Spleen (tissue), 11 donors: ENCODE measurements at regions not wholly inside any gene's neighbourhood (a gene's known extent, or its start where the extent isn't known, plus 50 kb on each side); places are given as distances from the start of the nearest gene placed in this dataset.

Source experiments
- DNase-seq: peaks from one replicate; pipeline ENCODE4 v3.0.0-alpha.2; 2020
- H3K27ac ChIP-seq, 8 donors: fragments of 200-600 bp; sonication (generic) in 7 of 8; 1 replicate in 4 of 8; 2 replicates in 4 of 8; pipeline versions ENCODE4 v1.5.0 to v1.8.0; 2016 to 2021; ENCODE audit warnings: inconsistent platforms in 4 of 8, mild to moderate bottlenecking in 4 of 8, moderate library complexity in 1 of 8
- H3K27me3 ChIP-seq, 7 donors: fragments of 200-600 bp; sonication (generic) in 6 of 7; replicated peaks in 1 of 7; 1 replicate in 4 of 7; 2 replicates in 3 of 7; pipeline versions ENCODE4 v1.5.0 to v1.8.0; 2016 to 2021; ENCODE audit warnings: inconsistent platforms in 3 of 7, mild to moderate bottlenecking in 1 of 7
- H3K36me3 ChIP-seq, 6 donors: fragments of 200-600 bp; sonication (generic) in 5 of 6; 1 replicate in 4 of 6; 2 replicates in 2 of 6; pipeline versions ENCODE4 v1.5.0 to v1.8.0; 2016 to 2021; ENCODE audit warnings: inconsistent platforms in 2 of 6
- H3K4me1 ChIP-seq, 6 donors: fragments of 200-600 bp; sonication (generic) in 5 of 6; 1 replicate in 3 of 6; 2 replicates in 3 of 6; pipeline versions ENCODE4 v1.5.0 to v1.8.0; 2016 to 2021; ENCODE audit warnings: inconsistent platforms in 3 of 6
- H3K4me3 ChIP-seq, 8 donors: fragments of 200-600 bp; sonication (generic) in 7 of 8; 1 replicate in 4 of 8; 2 replicates in 4 of 8; pipeline versions ENCODE4 v1.5.0 to v1.8.0; 2016 to 2021; ENCODE audit warnings: inconsistent platforms in 4 of 8, mild to moderate bottlenecking in 4 of 8, moderate library complexity in 2 of 8
- H3K9me3 ChIP-seq, 8 donors: fragments of 200-600 bp; sonication (generic) in 7 of 8; 1 replicate in 4 of 8; 2 replicates in 4 of 8; pipeline versions ENCODE4 v1.5.0 to v1.8.0; 2016 to 2021; ENCODE audit warnings: inconsistent platforms in 4 of 8
- POLR2A ChIP-seq, 3 donors: fragments of 450-650 bp; IDR thresholded peaks; one replicate each; pipeline ENCODE4 v1.5.1; 2017; ENCODE audit warnings: antibody characterized with exemption in 3 of 3, mild to moderate bottlenecking in 1 of 3
- POLR2AphosphoS5 ChIP-seq, 3 donors: sonication (generic); formaldehyde crosslinking; IDR thresholded peaks; one replicate each; pipeline ENCODE4 v1.5.1; 2017; ENCODE audit warnings: antibody characterized with exemption in 3 of 3
- WGBS, 5 donors: extraction: QIAGEN DNeasy Blood & Tissue Kit in 3 of 5; methylation state at CpG; one replicate each; pipeline versions ENCODE4 v1.1.5 to v1.1.7; 2013 to 2018; 5-methylcytosine and 5-hydroxymethylcytosine counted together
- intact Hi-C: fragments of 100-400 bp; cut with DNase I; formaldehyde crosslinking; loops from one replicate; pipeline ENCODE4 v1.15.0; 2023; ENCODE audit warnings: low total_unique reads
- TF ChIP-seq, protein P1 (sequence below), 11 experiments: fragments of 200-600 bp in 7 of 11; fragments of 450-650 bp in 4 of 11; sonication (generic) in 4 of 11; IDR thresholded peaks in 8 of 11; conservative IDR thresholded peaks in 3 of 11; 1 replicate in 7 of 11; 2 replicates in 4 of 11; pipeline versions ENCODE4 v1.4.0 to v1.8.0; 2016 to 2021; ENCODE audit warnings: antibody characterized with exemption in 11 of 11, inconsistent platforms in 4 of 11, mild to moderate bottlenecking in 1 of 11
- donor health status: healthy with polysubstance abuse.
- donor health status: DM: no; HTN: no; CAD: no; lungs with moderate emphysema.
- donor health status: DM: no; HTN: no; CAD: no.
- donor health status: Bipolar disorder and iron deficiency.
- donor health status: healthy.
- donor health status: DM: no; HTN: no; CAD: no.
- donor health status: DM: yes; HTN: yes; CAD: no.

DNA sequence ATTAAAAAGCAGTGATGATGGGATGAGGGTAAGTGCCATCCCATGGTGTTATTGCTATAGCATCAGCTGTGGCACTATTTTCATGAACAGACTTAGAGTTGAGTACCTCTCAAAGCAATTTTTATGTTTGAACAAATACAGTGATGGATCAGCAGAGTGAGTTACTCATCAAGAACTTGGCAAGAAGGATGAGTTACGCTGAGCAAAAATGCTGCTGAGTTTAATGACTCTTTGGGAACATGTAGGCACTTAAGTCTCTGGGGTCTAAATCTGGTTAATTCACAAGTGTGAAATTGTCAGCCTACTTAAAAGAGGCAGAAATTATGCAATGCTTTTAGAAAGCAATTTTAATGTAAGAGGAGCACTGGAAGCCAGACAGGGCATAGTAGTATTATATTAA lies 78.5 kb upstream of the AHI1 start:
- H3K4me3 ChIP-seq: no peak overlapping the region
- DNase-seq: no peak
- H3K4me1 ChIP-seq: peaks cover 0 to 5% (median 0%) of the 10 kb centered on the region in 6 donors
- no peaks in the 10 kb centered on the region for H3K9me3 ChIP-seq
- H3K27me3 ChIP-seq: no peaks in the 10 kb centered on the region
- H3K36me3 ChIP-seq: no peaks in the 10 kb centered on the region
- WGBS, 5 donors: 58 to 95% (median 89%) methylated on average over 1 of the region's 1 CpG
- intact Hi-C loops: no loop called here
- TF ChIP-seq, protein P1, sequence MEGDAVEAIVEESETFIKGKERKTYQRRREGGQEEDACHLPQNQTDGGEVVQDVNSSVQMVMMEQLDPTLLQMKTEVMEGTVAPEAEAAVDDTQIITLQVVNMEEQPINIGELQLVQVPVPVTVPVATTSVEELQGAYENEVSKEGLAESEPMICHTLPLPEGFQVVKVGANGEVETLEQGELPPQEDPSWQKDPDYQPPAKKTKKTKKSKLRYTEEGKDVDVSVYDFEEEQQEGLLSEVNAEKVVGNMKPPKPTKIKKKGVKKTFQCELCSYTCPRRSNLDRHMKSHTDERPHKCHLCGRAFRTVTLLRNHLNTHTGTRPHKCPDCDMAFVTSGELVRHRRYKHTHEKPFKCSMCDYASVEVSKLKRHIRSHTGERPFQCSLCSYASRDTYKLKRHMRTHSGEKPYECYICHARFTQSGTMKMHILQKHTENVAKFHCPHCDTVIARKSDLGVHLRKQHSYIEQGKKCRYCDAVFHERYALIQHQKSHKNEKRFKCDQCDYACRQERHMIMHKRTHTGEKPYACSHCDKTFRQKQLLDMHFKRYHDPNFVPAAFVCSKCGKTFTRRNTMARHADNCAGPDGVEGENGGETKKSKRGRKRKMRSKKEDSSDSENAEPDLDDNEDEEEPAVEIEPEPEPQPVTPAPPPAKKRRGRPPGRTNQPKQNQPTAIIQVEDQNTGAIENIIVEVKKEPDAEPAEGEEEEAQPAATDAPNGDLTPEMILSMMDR (IDR thresholded peaks at IDR 0.05 in 8 of 11, conservative IDR thresholded peaks at IDR 0.05 in 3 of 11): no peak
- TF ChIP-seq POLR2A (IDR thresholded peaks at IDR 0.05) (no peak), POLR2AphosphoS5 (IDR thresholded peaks at IDR 0.05) (no peak)
- H3K27ac ChIP-seq: no peak overlapping the region

DNA sequence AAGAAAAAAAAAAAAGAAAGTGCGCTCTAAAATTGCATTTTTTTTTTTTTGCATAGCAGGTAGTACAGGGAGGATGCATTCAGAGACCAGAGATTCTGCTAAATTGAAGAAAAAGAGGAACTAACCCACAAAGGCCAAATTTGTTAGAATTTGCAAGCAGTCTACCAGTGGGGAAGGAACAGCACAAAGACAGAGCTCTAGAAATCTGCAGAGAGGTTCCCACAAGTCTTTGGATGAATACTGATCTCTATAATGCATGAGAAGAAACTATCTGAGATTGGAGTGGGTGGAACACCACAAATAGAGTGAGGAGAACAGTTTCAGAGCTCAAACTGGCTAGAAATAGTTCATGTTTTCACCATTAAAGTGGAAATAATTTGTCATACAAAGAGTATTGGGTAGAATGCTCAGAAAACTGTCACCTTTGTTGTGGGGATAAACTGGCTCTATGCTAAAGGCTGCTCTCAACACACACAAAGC lies 79.6 kb upstream of the AHI1 start:
- intact Hi-C loops: no loop called here
- 30 to 79% (median 57%) methylated on average over 1 of the region's 1 CpG for WGBS, 5 donors
- no peak for DNase-seq

DNA sequence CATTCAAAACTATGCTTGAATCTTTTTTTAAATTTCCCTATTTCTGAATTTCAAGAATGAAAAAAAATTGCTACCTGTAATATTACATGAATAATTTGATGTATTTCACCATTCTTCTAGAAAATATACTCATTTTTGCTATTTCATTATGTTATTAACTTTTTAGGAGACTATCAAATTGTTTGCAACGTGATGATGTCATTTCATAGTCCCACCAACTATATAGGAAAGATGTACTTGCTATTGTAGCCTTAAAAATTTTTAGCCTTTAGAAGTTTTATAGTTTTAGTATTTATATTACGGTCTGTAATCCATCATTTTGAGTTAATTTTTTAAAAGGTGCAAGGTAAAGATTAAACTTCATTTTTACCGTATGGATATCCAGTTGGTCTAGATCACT lies 81.4 kb upstream of the AHI1 start:
- no peak overlapping the region for H3K27ac ChIP-seq
- 91 to 94% (median 93%) methylated on average over 3 of the region's 3 CpGs for WGBS, 5 donors
- TF ChIP-seq, protein P1 (IDR thresholded peaks at IDR 0.05 in 8 of 11, conservative IDR thresholded peaks at IDR 0.05 in 3 of 11): no peak

More for the DNA sequence above, 79.6 kb upstream of the AHI1 start:
- Histone ChIP-seq H3K36me3 (no peaks in the 10 kb centered on the region), H3K4me3 (no peak overlapping the region), H3K4me1 (peaks cover 0 to 5% (median 0%) of the 10 kb centered on the region in 6 donors), H3K27me3 (no peaks in the 10 kb centered on the region), H3K9me3 (no peaks in the 10 kb centered on the region), H3K27ac (no peak overlapping the region)
- TF ChIP-seq, protein P1 (IDR thresholded peaks at IDR 0.05 in 8 of 11, conservative IDR thresholded peaks at IDR 0.05 in 3 of 11): no peak
- TF ChIP-seq POLR2AphosphoS5 (IDR thresholded peaks at IDR 0.05) (no peak), POLR2A (IDR thresholded peaks at IDR 0.05) (no peak)

DNA sequence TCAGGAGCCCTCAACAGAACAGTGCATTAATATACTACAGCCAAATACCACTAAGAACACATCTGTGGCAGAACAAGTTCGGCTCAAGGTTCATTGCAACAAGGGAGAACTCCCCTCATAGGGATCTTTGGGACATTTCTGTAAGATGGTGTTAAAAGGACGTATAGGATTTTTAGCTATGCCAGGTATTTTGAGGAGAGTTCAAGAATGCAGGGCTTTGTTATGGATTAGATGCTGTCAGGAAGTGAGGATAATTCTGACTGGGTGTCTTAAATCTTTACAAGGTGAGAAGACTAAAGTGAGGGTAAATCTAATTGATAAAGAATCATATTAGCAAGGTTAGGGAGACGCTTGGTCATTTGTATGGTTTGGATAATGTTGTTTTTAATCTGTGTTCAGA lies 83.7 kb upstream of the AHI1 start:
- Histone ChIP-seq H3K27me3 (no peaks in the 10 kb centered on the region), H3K4me3 (no peak overlapping the region), H3K36me3 (no peaks in the 10 kb centered on the region), H3K27ac (no peak overlapping the region), H3K4me1 (peaks cover 0 to 5% (median 0%) of the 10 kb centered on the region in 6 donors), H3K9me3 (no peaks in the 10 kb centered on the region)
- DNase-seq: no peak
- 83 to 94% (median 91%) methylated on average over 3 of the region's 3 CpGs for WGBS, 5 donors
- intact Hi-C loops: no loop called here
- TF ChIP-seq, protein P1 (IDR thresholded peaks at IDR 0.05 in 8 of 11, conservative IDR thresholded peaks at IDR 0.05 in 3 of 11): no peak
- no peak for TF ChIP-seq POLR2A (IDR thresholded peaks at IDR 0.05)
- no peak for TF ChIP-seq POLR2AphosphoS5 (IDR thresholded peaks at IDR 0.05)

More for the DNA sequence above, 81.4 kb upstream of the AHI1 start:
- H3K4me1 ChIP-seq: peaks cover 0 to 5% (median 0%) of the 10 kb centered on the region in 6 donors
- intact Hi-C loops: no loop called here
- no peak for DNase-seq
- no peaks in the 10 kb centered on the region for H3K27me3 ChIP-seq
- no peaks in the 10 kb centered on the region for H3K9me3 ChIP-seq
- H3K36me3 ChIP-seq: no peaks in the 10 kb centered on the region
- H3K4me3 ChIP-seq: no peak overlapping the region
